ACHN (cell line): ENCODE measurements at regions not wholly inside any gene's neighbourhood (a gene's known extent, or its start where the extent isn't known, plus 50 kb on each side); places are given as distances from the start of the nearest gene placed in this dataset.
"Not testable (repeated sequence)": the region's sequence is repeated elsewhere in the genome, so short reads cannot be mapped to it uniquely, and the experiment has no call there.

Source experiments
- DNase-seq: peaks from one replicate; pipeline ENCODE4 v3.0.0-alpha.2; 2015
- in situ Hi-C: cut with HindIII; loops from 2 replicates; pipeline ENCODE4 v1.10.0; 2017; ENCODE audit warnings: low sequenced_read_pairs, low pct_ligation_motif_present, low pct_unique_long_range_greater_than_20kb

DNA sequence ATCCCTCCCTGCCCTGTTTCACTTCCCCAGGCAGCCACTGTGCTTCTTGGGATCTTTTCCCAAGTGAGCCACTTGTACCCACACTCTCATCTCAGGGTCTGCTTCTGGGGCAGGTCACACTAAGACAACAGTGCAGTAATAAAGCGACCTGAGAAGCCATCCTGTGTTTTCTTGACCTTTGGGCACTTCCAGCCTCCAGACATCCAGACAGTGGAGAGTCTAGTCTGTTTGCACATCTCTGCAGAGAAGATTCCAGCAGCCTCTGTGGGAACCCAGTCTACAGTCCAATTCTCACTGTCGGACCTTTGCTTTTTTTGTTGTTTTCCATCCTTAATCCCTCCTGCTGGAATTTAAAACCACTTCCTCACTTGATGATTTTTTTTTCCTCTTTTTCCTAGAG is 50.3 kb upstream of the ATP6AP2 start:
- in situ Hi-C loops = no loop called here
- no peak for DNase-seq

- no peak for DNase-seq
Measured at GRCh38 chrX:40527543-40527942, 53.2 kb upstream of the ATP6AP2 start.

GRCh38 chrX:40526412-40526811 is 54.4 kb upstream of the ATP6AP2 start:
- no peak for DNase-seq
- in situ Hi-C loops = no loop called here

More at GRCh38 chrX:40527543-40527942, 53.2 kb upstream of the ATP6AP2 start:
- in situ Hi-C loops = no loop called here

DNA sequence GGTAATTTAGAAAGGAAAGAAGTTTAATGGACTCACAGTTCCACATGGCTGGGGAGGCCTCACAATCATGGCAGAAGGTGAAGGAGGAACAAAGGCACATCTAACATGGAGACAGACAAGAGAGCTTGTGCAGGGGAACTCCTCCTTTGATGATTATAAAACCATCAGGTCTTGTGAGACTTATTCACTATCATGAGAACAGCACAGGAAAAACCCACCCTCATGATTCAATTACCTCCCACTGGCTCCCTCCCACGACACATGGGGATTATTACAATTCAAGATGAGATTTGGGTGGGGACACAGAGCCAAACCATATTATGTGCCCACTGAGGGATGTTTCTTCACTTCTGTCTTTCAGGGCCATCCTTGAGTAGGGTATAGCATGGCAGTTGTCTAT is 54.9 kb upstream of the ATP6AP2 start:
- in situ Hi-C loops, DNase-seq: not testable (repeated sequence)

DNA sequence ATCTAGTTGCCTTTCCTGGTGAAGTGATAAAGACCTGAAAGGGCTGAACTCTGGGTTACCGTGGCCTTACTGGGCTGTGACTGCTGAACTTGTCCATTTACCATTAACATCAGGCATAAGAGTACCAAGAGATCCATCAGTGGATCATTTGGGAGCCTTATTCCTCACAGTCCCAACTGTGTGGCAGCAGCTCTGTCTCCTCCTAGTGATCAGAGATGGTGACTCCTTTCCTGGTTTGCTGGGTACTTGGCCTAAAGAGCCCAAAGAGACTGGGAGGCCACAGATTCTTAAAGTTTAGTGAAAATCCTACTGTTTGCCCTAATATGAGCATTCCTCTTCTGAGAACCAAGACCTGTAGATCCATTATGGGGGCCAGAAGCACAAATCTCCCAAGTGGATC is 56.3 kb upstream of the ATP6AP2 start:
- in situ Hi-C loops = no loop called here
- DNase-seq = no peak

DNA sequence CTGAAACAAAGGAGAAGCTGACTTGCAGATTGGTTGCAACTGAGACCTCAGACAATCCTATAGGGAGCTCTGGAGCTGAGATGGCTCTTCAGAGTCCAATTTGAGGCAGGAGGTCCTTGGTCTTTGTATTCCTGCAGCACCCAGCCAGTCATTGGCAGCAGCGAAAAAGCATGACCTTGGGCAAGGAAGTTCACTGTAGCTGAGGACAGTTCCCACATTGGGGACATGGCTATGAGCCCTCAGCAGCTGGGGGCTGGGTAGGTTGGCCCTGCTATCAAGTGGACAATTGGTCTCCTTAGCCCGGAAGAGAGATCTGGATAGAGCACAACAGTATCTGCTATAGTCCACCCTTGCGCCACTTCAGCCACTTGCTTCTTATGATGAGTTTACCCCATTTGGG is 56.9 kb upstream of the ATP6AP2 start:
- DNase-seq = no peak
- in situ Hi-C loops = no loop called here

DNA sequence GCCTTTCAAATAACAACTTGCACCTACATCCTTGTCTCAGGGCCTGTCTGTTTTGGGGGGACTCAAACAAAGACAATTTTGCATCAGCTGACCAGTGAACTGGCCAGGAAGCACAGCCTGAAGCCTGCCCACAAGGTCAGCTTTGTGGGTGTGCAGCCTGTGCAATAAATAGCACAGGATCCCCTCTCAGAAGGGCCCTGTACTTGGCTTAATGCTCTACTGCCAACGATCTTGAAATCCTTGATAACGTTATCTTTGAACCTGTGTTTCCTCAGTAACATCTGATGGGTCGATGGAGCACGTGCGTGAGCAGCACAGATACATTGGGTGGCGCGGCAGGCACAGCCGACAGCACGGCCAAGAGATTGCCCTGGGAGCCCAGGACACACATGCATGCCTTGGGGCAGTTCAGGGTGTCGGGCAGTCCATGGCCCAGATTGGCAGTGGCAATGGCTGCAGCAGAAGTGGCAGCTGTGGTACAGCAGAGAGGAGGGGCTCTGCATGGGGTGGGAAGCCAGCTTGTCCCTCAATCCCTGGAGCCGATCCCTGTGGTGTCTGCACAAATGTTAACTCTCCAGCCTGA is 58.8 kb upstream of the ATP6AP2 start:
- in situ Hi-C loops = no loop called here
- no peak for DNase-seq

DNA sequence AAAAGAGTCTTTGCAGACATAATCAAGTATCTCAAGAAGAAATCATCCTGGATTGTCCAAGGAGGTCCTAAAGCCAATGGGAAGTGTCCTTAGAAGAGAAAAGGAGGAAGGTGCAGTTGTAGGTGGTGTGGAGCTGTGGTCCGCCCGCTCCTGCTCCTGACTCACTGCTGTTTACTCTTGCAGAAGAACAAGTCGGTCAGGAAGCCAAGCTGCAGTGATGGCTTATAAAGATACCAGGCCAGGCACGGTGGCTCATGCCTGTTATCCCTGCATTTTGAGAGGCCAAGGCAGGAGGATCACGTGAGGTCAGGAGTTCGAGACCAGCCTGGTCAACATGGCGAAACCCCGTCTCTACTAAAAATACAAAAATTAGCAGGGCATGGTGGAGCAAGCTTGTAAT is 66.4 kb upstream of the ATP6AP2 start:
- in situ Hi-C loops = no loop called here
- DNase-seq = no peak

- DNase-seq = no peak
- in situ Hi-C loops = no loop called here
Measured at GRCh38 chrX:40513835-40514234, 66.9 kb upstream of the ATP6AP2 start.

DNA sequence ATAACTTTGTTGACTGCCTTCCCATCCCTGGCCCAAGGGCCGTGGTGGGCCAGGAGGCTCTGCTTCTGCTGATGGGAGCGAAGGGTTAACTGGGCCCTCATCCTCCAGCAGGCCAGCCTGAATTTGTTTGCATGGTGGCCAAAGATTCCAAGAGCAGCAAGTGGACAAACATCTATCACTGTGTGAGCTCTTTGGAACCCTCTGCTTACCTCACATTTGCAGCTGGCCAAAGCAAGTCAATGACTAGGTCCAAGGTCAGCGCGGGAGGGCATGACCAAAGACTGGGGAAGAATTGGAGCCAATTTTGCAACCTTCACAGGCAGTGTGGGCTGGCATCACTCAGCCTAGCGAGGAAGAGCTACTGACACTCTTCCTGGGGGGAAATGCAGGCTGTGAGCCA is 67.8 kb upstream of the ATP6AP2 start:
- in situ Hi-C loops = no loop called here
- DNase-seq = no peak

DNA sequence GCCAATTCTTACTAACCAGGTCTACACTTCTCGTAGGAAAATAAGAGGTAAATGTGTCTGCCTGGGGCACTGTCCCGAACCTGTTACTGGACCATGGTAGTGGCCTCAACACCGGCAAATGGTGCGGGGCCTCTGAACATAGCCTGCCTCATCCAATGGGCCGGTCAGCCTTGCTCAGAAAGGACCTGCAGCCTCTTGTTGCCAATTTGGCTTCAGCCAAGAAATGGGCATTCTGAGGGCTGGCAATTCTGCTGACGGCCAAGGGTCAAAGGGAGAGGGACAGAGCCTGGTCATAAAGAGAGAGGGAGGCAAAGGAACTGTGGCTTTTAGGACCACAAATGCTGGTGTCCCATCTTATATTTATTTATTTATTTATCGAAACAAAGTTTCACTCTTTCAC is 69.5 kb upstream of the ATP6AP2 start:
- in situ Hi-C loops = no loop called here
- DNase-seq = no peak

DNA sequence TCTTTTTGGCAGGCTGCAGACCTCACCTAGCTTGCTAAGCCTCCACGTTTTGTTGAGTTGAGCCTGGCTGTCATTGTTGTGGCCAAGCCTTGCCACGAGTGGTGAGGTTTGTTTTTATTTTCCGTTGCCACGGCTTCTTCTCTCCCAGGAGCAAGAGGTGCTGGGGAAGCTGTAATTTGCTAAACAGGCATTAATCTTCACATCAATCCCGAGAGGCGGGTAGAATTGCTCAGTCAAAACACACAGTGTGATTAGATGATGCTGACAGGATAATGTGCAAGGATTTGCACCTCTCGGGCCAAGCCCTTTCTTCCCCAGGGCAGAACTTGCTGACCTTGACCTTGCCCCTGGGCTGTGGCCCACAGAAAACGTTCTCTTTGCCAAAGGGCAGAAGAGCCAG is 72.2 kb upstream of the ATP6AP2 start:
- no peak for DNase-seq
- in situ Hi-C loops = no loop called here

DNA sequence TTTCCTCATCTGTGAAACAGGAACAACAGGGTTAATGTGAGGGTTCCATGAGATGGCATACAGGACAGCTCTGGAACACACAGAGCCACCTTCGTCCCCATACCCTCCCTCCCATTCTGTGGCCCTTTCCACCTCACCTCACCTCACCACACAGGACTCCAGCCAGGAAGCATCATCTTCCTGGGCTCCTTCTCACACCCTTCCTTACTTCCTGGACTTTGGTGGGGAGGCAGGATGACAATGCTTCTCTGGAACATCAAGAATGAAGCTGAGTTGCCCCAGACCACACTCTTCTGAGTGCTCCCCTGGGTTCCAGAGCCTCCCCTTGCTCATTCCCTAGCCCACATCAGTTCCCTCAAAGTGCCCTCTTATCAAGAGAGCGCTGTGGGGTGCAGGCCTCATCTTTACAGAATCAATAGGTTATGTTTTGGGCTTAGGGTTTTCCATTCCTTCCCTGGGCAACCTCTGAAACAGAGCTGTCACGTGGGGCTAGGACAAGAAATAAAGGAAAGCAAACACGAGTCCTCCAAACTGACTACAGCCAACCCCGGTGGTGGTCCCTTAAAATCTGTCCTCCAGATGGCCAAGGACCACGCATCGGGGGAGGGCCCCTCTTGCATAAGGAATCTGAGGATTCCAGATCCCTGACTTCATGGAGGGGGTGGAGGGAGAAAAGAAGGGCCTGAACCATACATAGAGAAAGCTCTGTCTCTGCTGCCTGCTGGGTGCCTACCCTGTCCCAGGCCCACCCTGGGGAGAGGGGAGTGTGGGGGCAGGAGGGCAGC is 74.4 kb upstream of the ATP6AP2 start:
- DNase-seq = peak; percentile 2
- in situ Hi-C loops = no loop called here

GRCh38 chrX:40504801-40505605 is 75.8 kb upstream of the ATP6AP2 start:
- in situ Hi-C loops = no loop called here
- peak; percentile 80 for DNase-seq

- no peak for DNase-seq
- in situ Hi-C loops = no loop called here
Measured at GRCh38 chrX:40503094-40503493, 77.7 kb upstream of the ATP6AP2 start.

DNA sequence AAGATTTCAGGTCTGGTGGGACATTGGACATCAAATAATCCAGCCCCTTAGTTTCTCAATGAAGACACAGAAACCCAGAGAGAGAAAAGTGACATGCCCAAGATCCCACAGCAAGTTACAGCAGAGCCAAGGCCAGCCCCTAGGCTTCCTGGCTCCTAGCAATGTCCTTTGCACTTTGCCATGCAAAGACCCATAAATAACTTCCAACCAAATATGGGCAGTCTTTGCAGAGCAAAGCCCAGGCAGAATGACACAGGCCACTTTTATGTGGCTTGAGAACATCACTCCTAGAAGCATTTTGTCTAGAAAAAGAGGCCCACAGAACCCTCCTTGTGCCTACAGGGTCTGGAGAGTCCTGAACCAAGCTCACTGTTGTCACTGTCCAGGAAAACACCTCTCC is 78.1 kb upstream of the ATP6AP2 start:
- no peak for DNase-seq
- in situ Hi-C loops = no loop called here

DNA sequence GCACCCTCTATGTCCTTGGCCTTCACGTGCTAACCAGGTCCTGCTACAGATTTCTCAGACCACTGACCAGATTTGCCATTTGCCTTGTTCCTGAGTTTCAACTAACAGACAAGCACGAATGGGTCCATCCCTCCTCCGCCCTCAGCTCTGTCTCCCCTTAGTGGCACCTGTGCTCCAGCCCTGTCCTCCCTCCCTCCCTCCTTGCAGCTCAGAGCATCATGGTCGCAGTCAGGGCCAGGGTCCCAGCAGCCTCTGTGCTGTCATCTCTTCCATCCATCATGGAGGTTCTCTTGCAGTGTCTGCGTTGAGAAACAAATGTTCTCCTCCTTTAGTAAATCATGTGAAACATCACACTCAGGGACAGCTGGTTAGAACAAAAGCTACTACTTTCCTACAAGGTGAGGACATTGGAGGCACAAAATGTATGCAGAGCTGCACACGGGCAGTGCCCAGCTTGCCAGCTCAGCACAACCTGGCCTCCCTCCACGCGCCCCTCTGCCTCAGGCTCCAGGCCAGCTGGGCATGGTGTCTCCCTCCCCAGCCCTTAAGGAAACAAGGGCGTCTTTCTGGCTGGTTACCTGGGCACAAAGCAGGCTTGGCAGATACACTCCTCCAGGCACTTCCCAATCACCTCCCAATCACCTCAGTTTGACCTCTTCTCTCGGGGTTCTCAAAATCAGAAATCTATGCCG is 79.5 kb upstream of the ATP6AP2 start:
- no peak for DNase-seq
- in situ Hi-C loops = no loop called here

GRCh38 chrX:40496728-40497127 is 84.0 kb upstream of the ATP6AP2 start:
- DNase-seq = no peak
- in situ Hi-C loops = no loop called here

DNA sequence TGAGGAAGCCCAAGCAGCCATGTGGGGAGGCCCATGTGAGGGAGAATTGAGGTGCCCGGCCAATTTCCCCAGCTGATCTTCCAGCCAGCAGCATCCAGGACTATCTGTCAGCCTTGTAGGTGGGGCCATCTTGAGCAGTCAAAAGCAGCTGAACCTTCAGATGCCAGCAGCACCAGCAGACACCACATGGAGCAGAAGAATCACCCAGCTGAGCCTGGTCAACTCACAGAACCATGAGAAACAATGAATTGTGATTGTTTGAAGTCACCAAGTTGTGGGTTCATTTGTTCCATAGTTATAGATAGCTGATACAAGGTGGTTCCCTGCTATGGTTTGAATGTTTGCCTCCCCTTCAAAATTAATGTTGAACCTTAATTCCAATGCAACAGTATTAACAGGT is 85.1 kb upstream of the ATP6AP2 start:
- in situ Hi-C loops = no loop called here
- DNase-seq = no peak
